ENCODE measurements at regions not wholly inside any gene's neighbourhood (a gene's known extent, or its start where the extent isn't known, plus 50 kb on each side); places are given as distances from the start of the nearest gene placed in this dataset.
"Not testable (repeated sequence)": the region's sequence is repeated elsewhere in the genome, so short reads cannot be mapped to it uniquely, and the experiment has no call there.

- ChIA-PET POLR2A (no interaction called here), CTCF (no interaction called here)
- TF ChIP-seq CTCF (IDR thresholded peaks at IDR 0.05; ENCODE audit: control extremely low read depth, extremely low read depth, low read depth, missing control alignments), result no peak
- no peak for DNase-seq (ENCODE audit: extremely low spot score)
These were observed 662.5 kb downstream of the TYW1 start for GRCh38 chr7:67659091-67659490.

- DNase-seq (ENCODE audit: extremely low spot score), result no peak
- TF ChIP-seq CTCF (IDR thresholded peaks at IDR 0.05; ENCODE audit: control extremely low read depth, extremely low read depth, low read depth, missing control alignments), result no peak
- ChIA-PET POLR2A (no interaction called here), CTCF (no interaction called here)
These were observed 666.2 kb downstream of the TYW1 start for GRCh38 chr7:67662804-67663203.

- DNase-seq (ENCODE audit: extremely low spot score), result no peak
- ChIA-PET POLR2A (no interaction called here), CTCF (no interaction called here)
These were observed 667.0 kb downstream of the TYW1 start for GRCh38 chr7:67663644-67664043.

GRCh38 chr7:67666359-67666758, 669.7 kb downstream of the TYW1 start:
- POLR2A ChIA-PET; CTCF ChIA-PET; DNase-seq (ENCODE audit: extremely low spot score): not testable (repeated sequence)

More at GRCh38 chr7:67663644-67664043, 667.0 kb downstream of the TYW1 start:
- TF ChIP-seq CTCF (IDR thresholded peaks at IDR 0.05; ENCODE audit: control extremely low read depth, extremely low read depth, low read depth, missing control alignments), result no peak

- TF ChIP-seq CTCF (IDR thresholded peaks at IDR 0.05; ENCODE audit: control extremely low read depth, extremely low read depth, low read depth, missing control alignments), result no peak
- CTCF ChIA-PET, result no interaction called here
- DNase-seq (ENCODE audit: extremely low spot score), result no peak
- POLR2A ChIA-PET, result no interaction called here
These were observed 674.4 kb downstream of the TYW1 start for GRCh38 chr7:67671006-67671548.

GRCh38 chr7:67673861-67674260, 677.2 kb downstream of the TYW1 start:
- no peak for DNase-seq (ENCODE audit: extremely low spot score)
- ChIA-PET POLR2A (no interaction called here), CTCF (no interaction called here)
- TF ChIP-seq CTCF (IDR thresholded peaks at IDR 0.05; ENCODE audit: control extremely low read depth, extremely low read depth, low read depth, missing control alignments), result no peak

GRCh38 chr7:67674862-67675261, 678.2 kb downstream of the TYW1 start:
- POLR2A ChIA-PET; DNase-seq (ENCODE audit: extremely low spot score); CTCF ChIA-PET: not testable (repeated sequence)

GRCh38 chr7:67675971-67676370, 679.3 kb downstream of the TYW1 start:
- CTCF ChIA-PET, result no interaction called here
- POLR2A ChIA-PET, result no interaction called here
- DNase-seq (ENCODE audit: extremely low spot score), result no peak
- TF ChIP-seq CTCF (IDR thresholded peaks at IDR 0.05; ENCODE audit: control extremely low read depth, extremely low read depth, low read depth, missing control alignments), result no peak
